ENCODE measurements at regions not wholly inside any gene's neighbourhood (a gene's known extent, or its start where the extent isn't known, plus 50 kb on each side); places are given as distances from the start of the nearest gene placed in this dataset.

- Histone ChIP-seq H2AFZ (ENCODE audit: low read length) (no peak overlapping the region), H3K4me3 (ENCODE audit: low read length) (no peak overlapping the region), H3K9me2 (replicated peaks; ENCODE audit: insufficient read depth, low read length) (no peaks in the 10 kb centered on the region), H3K4me1 (ENCODE audit: low read length) (no peaks in the 10 kb centered on the region), H4K20me1 (ENCODE audit: insufficient read depth, low read length) (no peaks in the 10 kb centered on the region), H3F3A (ENCODE audit: insufficient read depth, low read length) (no peaks in the 10 kb centered on the region), H3K4me2 (ENCODE audit: low read depth, low read length) (no peak overlapping the region), H3K9me3 (replicated peaks; ENCODE audit: insufficient read depth, low read length) (no peaks in the 10 kb centered on the region), H3K27me3 (replicated peaks; ENCODE audit: insufficient read depth, low read length) (no peaks in the 10 kb centered on the region), H3K9ac (ENCODE audit: low read length) (no peak overlapping the region), H3K36me3 (replicated peaks; ENCODE audit: insufficient read depth, low read length) (no peaks in the 10 kb centered on the region), H3K79me2 (ENCODE audit: low read length) (no peaks in the 10 kb centered on the region), H3K27ac (ENCODE audit: low read length) (no peak overlapping the region)
- no peak for TF ChIP-seq EZH2 (optimal IDR thresholded peaks at IDR 0.05; ENCODE audit: low read depth, low read length)
- no peak for TF ChIP-seq EZH2phosphoT487 (IDR thresholded peaks at IDR 0.05; ENCODE audit: low read length)
- no peak for TF ChIP-seq CTCF (IDR thresholded peaks at IDR 0.05; ENCODE audit: low read length)
- DNase-seq, result no peak
These were observed 66.5 kb downstream of the MED10 start for GRCh38 chr5:6311568-6312501.

GRCh38 chr5:6309949-6310348, 68.4 kb downstream of the MED10 start:
- Histone ChIP-seq H4K20me1 (ENCODE audit: insufficient read depth, low read length) (no peaks in the 10 kb centered on the region), H3K4me2 (ENCODE audit: low read depth, low read length) (no peak overlapping the region), H3K27ac (ENCODE audit: low read length) (no peak overlapping the region), H2AFZ (ENCODE audit: low read length) (no peak overlapping the region), H3K9me2 (replicated peaks; ENCODE audit: insufficient read depth, low read length) (no peaks in the 10 kb centered on the region), H3K9ac (ENCODE audit: low read length) (no peak overlapping the region), H3K27me3 (replicated peaks; ENCODE audit: insufficient read depth, low read length) (no peaks in the 10 kb centered on the region), H3K4me1 (ENCODE audit: low read length) (no peaks in the 10 kb centered on the region), H3K9me3 (replicated peaks; ENCODE audit: insufficient read depth, low read length) (no peaks in the 10 kb centered on the region), H3K79me2 (ENCODE audit: low read length) (no peaks in the 10 kb centered on the region), H3K36me3 (replicated peaks; ENCODE audit: insufficient read depth, low read length) (no peaks in the 10 kb centered on the region), H3K4me3 (ENCODE audit: low read length) (no peak overlapping the region), H3F3A (ENCODE audit: insufficient read depth, low read length) (no peaks in the 10 kb centered on the region)
- TF ChIP-seq EZH2 (optimal IDR thresholded peaks at IDR 0.05; ENCODE audit: low read depth, low read length) (no peak), CTCF (IDR thresholded peaks at IDR 0.05; ENCODE audit: low read length) (no peak), EZH2phosphoT487 (IDR thresholded peaks at IDR 0.05; ENCODE audit: low read length) (no peak)
- DNase-seq, result no peak

DNA sequence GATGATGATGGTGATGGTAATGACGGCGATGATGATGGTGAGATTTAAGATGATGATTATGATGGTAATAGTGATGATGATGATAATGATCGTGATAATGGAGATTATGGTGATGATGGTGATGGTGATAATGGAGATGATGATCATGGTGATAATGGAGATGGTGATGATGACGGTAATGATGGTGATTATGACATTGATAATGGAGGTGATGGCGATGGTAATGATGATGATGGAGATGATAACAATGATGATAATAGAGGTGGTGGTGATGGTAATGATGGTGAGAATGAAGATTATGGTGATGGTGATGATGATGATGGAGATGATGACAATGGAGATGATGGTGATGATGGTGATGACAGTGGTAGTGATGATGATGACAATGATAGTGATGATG, 69.7 kb downstream of the MED10 start:
- Histone ChIP-seq H3K9me3 (replicated peaks; ENCODE audit: insufficient read depth, low read length) (no peaks in the 10 kb centered on the region), H3F3A (ENCODE audit: insufficient read depth, low read length) (no peaks in the 10 kb centered on the region), H3K9ac (ENCODE audit: low read length) (no peak overlapping the region), H3K27ac (ENCODE audit: low read length) (no peak overlapping the region), H3K4me1 (ENCODE audit: low read length) (no peaks in the 10 kb centered on the region), H3K4me2 (ENCODE audit: low read depth, low read length) (no peak overlapping the region), H3K4me3 (ENCODE audit: low read length) (no peak overlapping the region), H4K20me1 (ENCODE audit: insufficient read depth, low read length) (no peaks in the 10 kb centered on the region), H3K79me2 (ENCODE audit: low read length) (no peaks in the 10 kb centered on the region), H3K27me3 (replicated peaks; ENCODE audit: insufficient read depth, low read length) (no peaks in the 10 kb centered on the region), H3K36me3 (replicated peaks; ENCODE audit: insufficient read depth, low read length) (no peaks in the 10 kb centered on the region), H3K9me2 (replicated peaks; ENCODE audit: insufficient read depth, low read length) (no peaks in the 10 kb centered on the region), H2AFZ (ENCODE audit: low read length) (no peak overlapping the region)
- TF ChIP-seq EZH2 (optimal IDR thresholded peaks at IDR 0.05; ENCODE audit: low read depth, low read length), result no peak
- TF ChIP-seq CTCF (IDR thresholded peaks at IDR 0.05; ENCODE audit: low read length), result no peak
- no peak for TF ChIP-seq EZH2phosphoT487 (IDR thresholded peaks at IDR 0.05; ENCODE audit: low read length)
- no peak for DNase-seq

Measured in MM.1S (cell line).